ENCODE measurements at regions not wholly inside any gene's neighbourhood (a gene's known extent, or its start where the extent isn't known, plus 50 kb on each side); places are given as distances from the start of the nearest gene placed in this dataset.

DNA sequence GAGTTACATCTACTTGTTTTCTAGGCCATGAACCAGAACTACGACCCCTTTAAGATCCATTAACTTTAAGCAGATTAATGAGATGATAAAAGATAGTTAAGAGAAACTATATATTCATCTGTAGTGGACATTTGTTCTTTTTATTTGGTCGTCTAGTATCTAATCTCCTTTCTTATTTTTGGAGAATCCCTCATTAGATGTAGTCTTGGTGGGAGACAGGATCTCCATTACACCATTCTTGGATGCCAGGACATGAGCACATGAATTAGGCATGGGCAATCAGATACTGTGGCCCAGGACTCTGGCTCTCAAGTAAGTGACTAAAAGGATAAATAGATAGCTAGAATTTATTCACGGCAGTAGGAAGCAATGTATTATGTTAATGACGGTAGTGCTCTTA is 245.0 kb downstream of the ATP23 start:
- TF ChIP-seq EZH2 (IDR thresholded peaks at IDR 0.05; ENCODE audit: borderline replicate concordance, insufficient read depth, low read depth, low read length, poor library complexity, severe bottlenecking), result no peak
- TF ChIP-seq, protein P1, sequence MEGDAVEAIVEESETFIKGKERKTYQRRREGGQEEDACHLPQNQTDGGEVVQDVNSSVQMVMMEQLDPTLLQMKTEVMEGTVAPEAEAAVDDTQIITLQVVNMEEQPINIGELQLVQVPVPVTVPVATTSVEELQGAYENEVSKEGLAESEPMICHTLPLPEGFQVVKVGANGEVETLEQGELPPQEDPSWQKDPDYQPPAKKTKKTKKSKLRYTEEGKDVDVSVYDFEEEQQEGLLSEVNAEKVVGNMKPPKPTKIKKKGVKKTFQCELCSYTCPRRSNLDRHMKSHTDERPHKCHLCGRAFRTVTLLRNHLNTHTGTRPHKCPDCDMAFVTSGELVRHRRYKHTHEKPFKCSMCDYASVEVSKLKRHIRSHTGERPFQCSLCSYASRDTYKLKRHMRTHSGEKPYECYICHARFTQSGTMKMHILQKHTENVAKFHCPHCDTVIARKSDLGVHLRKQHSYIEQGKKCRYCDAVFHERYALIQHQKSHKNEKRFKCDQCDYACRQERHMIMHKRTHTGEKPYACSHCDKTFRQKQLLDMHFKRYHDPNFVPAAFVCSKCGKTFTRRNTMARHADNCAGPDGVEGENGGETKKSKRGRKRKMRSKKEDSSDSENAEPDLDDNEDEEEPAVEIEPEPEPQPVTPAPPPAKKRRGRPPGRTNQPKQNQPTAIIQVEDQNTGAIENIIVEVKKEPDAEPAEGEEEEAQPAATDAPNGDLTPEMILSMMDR (IDR thresholded peaks at IDR 0.05), result no peak

Measured in B cell (primary cell).